CD4-positive, alpha-beta memory T cell (primary cell): ENCODE measurements at regions not wholly inside any gene's neighbourhood (a gene's known extent, or its start where the extent isn't known, plus 50 kb on each side); places are given as distances from the start of the nearest gene placed in this dataset.

Experiments used
- CTCF ChIA-PET: fragments of 350-600 bp; sonication (Branson Sonifier 250); formaldehyde crosslinking; loops from one replicate; lab custom pipeline; 2021; ENCODE audit warnings: inconsistent platforms; ENCODE audit not compliant: partially characterized antibody; lab: Charles Lee
- POLR2A ChIA-PET: fragments of 350-600 bp; sonication (Branson Sonifier 250); formaldehyde crosslinking; loops from one replicate; lab custom pipeline; 2021; ENCODE audit not compliant: partially characterized antibody; lab: Charles Lee
- DNase-seq, 5 donors: peaks; one replicate each; pipeline versions ENCODE4 v3.0.0 to v3.0.0-alpha.2; 2020 to 2022; ENCODE audit warnings: mixed read lengths in 1 of 5
- H3K27ac ChIP-seq: one replicate; pipeline ENCODE4 v1.7.0; 2013; ENCODE audit warnings: low read depth, low read length
- H3K27me3 ChIP-seq: 2 replicates; pipeline ENCODE4 v1.7.0; 2013; ENCODE audit warnings: mild to moderate bottlenecking, low read length, moderate library complexity; ENCODE audit not compliant: insufficient read depth
- H3K36me3 ChIP-seq: 2 replicates; pipeline ENCODE4 v1.7.0; 2013; ENCODE audit warnings: mild to moderate bottlenecking, low read length, moderate library complexity; ENCODE audit not compliant: insufficient read depth
- H3K4me1 ChIP-seq: 2 replicates; pipeline ENCODE4 v1.7.0; 2013; ENCODE audit warnings: mild to moderate bottlenecking, low read length, moderate library complexity; ENCODE audit not compliant: insufficient read depth
- H3K4me3 ChIP-seq, 2 donors: one replicate each; pipeline ENCODE4 v1.7.0; 2013; ENCODE audit warnings: low read length in 2 of 2, mild to moderate bottlenecking in 1 of 2
- H3K9me3 ChIP-seq, 2 donors: one replicate each; pipeline ENCODE4 v1.7.0; 2013; ENCODE audit warnings: low read length in 2 of 2, control low read depth in 1 of 2; ENCODE audit not compliant: control insufficient read depth in 1 of 2
- H3K27ac Mint-ChIP-seq, 7 donors: one replicate each; pipeline ENCODE4 v1.8.0; 2020 to 2021; ENCODE audit warnings: mixed read lengths in 7 of 7, mild to moderate bottlenecking in 6 of 7, inconsistent platforms in 3 of 7, moderate library complexity in 3 of 7
- H3K27me3 Mint-ChIP-seq, 2 donors: one replicate each; pipeline ENCODE4 v1.8.0; 2020 to 2021; ENCODE audit warnings: mixed read lengths in 2 of 2
- H3K36me3 Mint-ChIP-seq, 2 donors: one replicate each; pipeline ENCODE4 v1.8.0; 2020 to 2021; ENCODE audit warnings: mixed read lengths in 2 of 2, inconsistent platforms in 1 of 2, mild to moderate bottlenecking in 1 of 2
- H3K4me1 Mint-ChIP-seq, 4 donors: one replicate each; pipeline ENCODE4 v1.8.0; 2020 to 2021; ENCODE audit warnings: mixed read lengths in 4 of 4, mild to moderate bottlenecking in 1 of 4
- H3K4me3 Mint-ChIP-seq, 8 donors: one replicate each; pipeline ENCODE4 v1.8.0; 2020 to 2021; ENCODE audit warnings: mixed read lengths in 8 of 8, mild to moderate bottlenecking in 7 of 8, moderate library complexity in 6 of 8, inconsistent platforms in 3 of 8
- H3K9me3 Mint-ChIP-seq, 8 donors: one replicate each; pipeline ENCODE4 v1.8.0; 2020 to 2021; ENCODE audit warnings: mixed read lengths in 8 of 8, mild to moderate bottlenecking in 5 of 8, inconsistent platforms in 3 of 8, moderate library complexity in 1 of 8
- intact Hi-C: fragments of 100-400 bp; cut with micrococcal nuclease; formaldehyde crosslinking; loops from one replicate; pipeline ENCODE4 v1.15.1; 2023

- no peak overlapping the region for H3K27ac Mint-ChIP-seq
- no peaks in the 10 kb centered on the region for H3K36me3 Mint-ChIP-seq
- H3K4me3 Mint-ChIP-seq: no peak overlapping the region
- POLR2A ChIA-PET: no interaction called here
- no peaks in the 10 kb centered on the region for H3K36me3 ChIP-seq
- H3K27me3 ChIP-seq: no peaks in the 10 kb centered on the region
- no peaks in the 10 kb centered on the region for H3K4me1 ChIP-seq
- peaks cover 0 to 6% (median 3%) of the 10 kb centered on the region in 8 donors for H3K9me3 Mint-ChIP-seq
- intact Hi-C loops: no loop called here
- H3K27me3 Mint-ChIP-seq: no peaks in the 10 kb centered on the region
- CTCF ChIA-PET: no interaction called here
- H3K4me3 ChIP-seq: no peak overlapping the region
- DNase-seq: no peak
- H3K4me1 Mint-ChIP-seq: no peaks in the 10 kb centered on the region
- peaks cover 0 to 3% of the 10 kb centered on the region in 2 donors for H3K9me3 ChIP-seq
- no peak overlapping the region for H3K27ac ChIP-seq
These were observed 535.8 kb downstream of the CYLC2 start for GRCh38 chr9:103530934-103531333.

- peaks cover 2 to 15% (median 5%) of the 10 kb centered on the region in 8 donors for H3K9me3 Mint-ChIP-seq
- DNase-seq: no peak
- CTCF ChIA-PET: no interaction called here
- intact Hi-C loops: no loop called here
- no peaks in the 10 kb centered on the region for H3K4me1 ChIP-seq
- no peaks in the 10 kb centered on the region for H3K36me3 Mint-ChIP-seq
- H3K27ac ChIP-seq: no peak overlapping the region
- H3K4me3 ChIP-seq: no peak overlapping the region
- no peaks in the 10 kb centered on the region for H3K36me3 ChIP-seq
- H3K4me3 Mint-ChIP-seq: no peak overlapping the region
- peaks cover 0 to 3% of the 10 kb centered on the region in 2 donors for H3K9me3 ChIP-seq
- H3K27me3 ChIP-seq: no peaks in the 10 kb centered on the region
- POLR2A ChIA-PET: no interaction called here
- no peaks in the 10 kb centered on the region for H3K4me1 Mint-ChIP-seq
- no peaks in the 10 kb centered on the region for H3K27me3 Mint-ChIP-seq
- no peak overlapping the region for H3K27ac Mint-ChIP-seq
These were observed 538.2 kb downstream of the CYLC2 start for GRCh38 chr9:103533318-103533717.

- no peaks in the 10 kb centered on the region for H3K36me3 Mint-ChIP-seq
- peaks cover 0 to 3% of the 10 kb centered on the region in 2 donors for H3K9me3 ChIP-seq
- ChIA-PET POLR2A (no interaction called here), CTCF (no interaction called here)
- peaks cover 2 to 15% (median 7%) of the 10 kb centered on the region in 8 donors for H3K9me3 Mint-ChIP-seq
- H3K27me3 Mint-ChIP-seq: no peaks in the 10 kb centered on the region
- no peak overlapping the region for H3K4me3 ChIP-seq
- intact Hi-C loops: no loop called here
- H3K27me3 ChIP-seq: no peaks in the 10 kb centered on the region
- H3K4me3 Mint-ChIP-seq: no peak overlapping the region
- H3K36me3 ChIP-seq: no peaks in the 10 kb centered on the region
- no peaks in the 10 kb centered on the region for H3K4me1 ChIP-seq
- DNase-seq: no peak
- H3K27ac Mint-ChIP-seq: no peak overlapping the region
- H3K27ac ChIP-seq: no peak overlapping the region
- H3K4me1 Mint-ChIP-seq: no peaks in the 10 kb centered on the region
These were observed 542.3 kb downstream of the CYLC2 start for GRCh38 chr9:103537426-103537825.

GRCh38 chr9:103545260-103545659 lies 548.8 kb upstream of the SMC2 start:
- POLR2A ChIA-PET: no interaction called here
- Histone ChIP-seq H3K27ac (no peak overlapping the region), H3K4me3 (no peak overlapping the region), H3K9me3 (no peaks in the 10 kb centered on the region), H3K27me3 (no peaks in the 10 kb centered on the region), H3K36me3 (no peaks in the 10 kb centered on the region), H3K4me1 (no peaks in the 10 kb centered on the region)
- no peak overlapping the region for H3K4me3 Mint-ChIP-seq
- no peaks in the 10 kb centered on the region for H3K36me3 Mint-ChIP-seq
- H3K4me1 Mint-ChIP-seq: no peaks in the 10 kb centered on the region
- peaks cover 0 to 4% (median 2%) of the 10 kb centered on the region in 8 donors for H3K9me3 Mint-ChIP-seq
- no peaks in the 10 kb centered on the region for H3K27me3 Mint-ChIP-seq
- intact Hi-C loops: no loop called here
- CTCF ChIA-PET: no interaction called here
- no peak for DNase-seq
- H3K27ac Mint-ChIP-seq: no peak overlapping the region

DNA sequence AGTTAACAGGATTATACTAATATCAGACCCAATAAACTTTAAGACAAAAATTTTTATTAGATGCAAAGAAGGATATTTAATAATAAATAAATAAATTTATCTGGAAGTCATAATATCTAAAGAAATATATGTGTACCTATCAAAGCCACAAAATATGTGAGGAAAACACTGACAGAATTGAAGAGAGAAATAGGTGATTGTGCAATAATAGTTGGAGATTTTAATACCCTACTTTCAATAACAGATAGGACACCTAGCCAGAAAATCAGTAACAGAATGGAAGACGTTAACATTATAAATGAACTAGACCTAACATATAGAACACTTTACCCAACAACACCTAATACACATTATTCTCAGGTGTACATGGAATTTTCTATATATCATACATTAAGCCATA lies 541.4 kb upstream of the SMC2 start:
- POLR2A ChIA-PET: no interaction called here
- intact Hi-C loops: no loop called here
- no peak for DNase-seq
- Mint-ChIP-seq H3K4me3 (no peak overlapping the region), H3K9me3 (peaks cover 0 to 7% (median 2%) of the 10 kb centered on the region in 8 donors), H3K36me3 (no peaks in the 10 kb centered on the region), H3K27ac (no peak overlapping the region), H3K27me3 (no peaks in the 10 kb centered on the region), H3K4me1 (no peaks in the 10 kb centered on the region)
- Histone ChIP-seq H3K27me3 (no peaks in the 10 kb centered on the region), H3K9me3 (no peaks in the 10 kb centered on the region), H3K4me1 (no peaks in the 10 kb centered on the region), H3K27ac (no peak overlapping the region), H3K4me3 (no peak overlapping the region), H3K36me3 (no peaks in the 10 kb centered on the region)
- CTCF ChIA-PET: no interaction called here

- Mint-ChIP-seq H3K4me1 (no peaks in the 10 kb centered on the region), H3K27me3 (no peaks in the 10 kb centered on the region), H3K4me3 (no peak overlapping the region), H3K27ac (no peak overlapping the region), H3K9me3 (peaks cover under 1 to 22% (median 10%) of the 10 kb centered on the region in 8 donors), H3K36me3 (no peaks in the 10 kb centered on the region)
- Histone ChIP-seq H3K4me1 (no peaks in the 10 kb centered on the region), H3K4me3 (no peak overlapping the region), H3K27ac (no peak overlapping the region), H3K36me3 (no peaks in the 10 kb centered on the region), H3K27me3 (no peaks in the 10 kb centered on the region), H3K9me3 (no peaks in the 10 kb centered on the region)
- intact Hi-C loops: no loop called here
- no peak for DNase-seq
- CTCF ChIA-PET: no interaction called here
- POLR2A ChIA-PET: no interaction called here
These were observed 520.1 kb upstream of the SMC2 start for GRCh38 chr9:103574056-103574455.

- no peak overlapping the region for H3K4me3 ChIP-seq
- DNase-seq: no peak
- H3K27me3 ChIP-seq: no peaks in the 10 kb centered on the region
- no peaks in the 10 kb centered on the region for H3K36me3 ChIP-seq
- peaks cover 0 to 10% (median 2%) of the 10 kb centered on the region in 8 donors for H3K9me3 Mint-ChIP-seq
- no peaks in the 10 kb centered on the region for H3K9me3 ChIP-seq
- intact Hi-C loops: no loop called here
- no peaks in the 10 kb centered on the region for H3K4me1 Mint-ChIP-seq
- H3K36me3 Mint-ChIP-seq: no peaks in the 10 kb centered on the region
- H3K4me3 Mint-ChIP-seq: no peak overlapping the region
- no peaks in the 10 kb centered on the region for H3K4me1 ChIP-seq
- POLR2A ChIA-PET: no interaction called here
- no peak overlapping the region for H3K27ac Mint-ChIP-seq
- H3K27ac ChIP-seq: no peak overlapping the region
- H3K27me3 Mint-ChIP-seq: no peaks in the 10 kb centered on the region
- CTCF ChIA-PET: no interaction called here
These were observed 507.4 kb upstream of the SMC2 start for GRCh38 chr9:103586721-103587120.

GRCh38 chr9:103601287-103601686 lies 492.8 kb upstream of the SMC2 start:
- H3K36me3 ChIP-seq: no peaks in the 10 kb centered on the region
- H3K27me3 Mint-ChIP-seq: no peaks in the 10 kb centered on the region
- no peak overlapping the region for H3K27ac Mint-ChIP-seq
- no peak overlapping the region for H3K27ac ChIP-seq
- H3K4me3 ChIP-seq: no peak overlapping the region
- CTCF ChIA-PET: no interaction called here
- H3K4me1 ChIP-seq: no peaks in the 10 kb centered on the region
- no peaks in the 10 kb centered on the region for H3K36me3 Mint-ChIP-seq
- no peaks in the 10 kb centered on the region for H3K9me3 ChIP-seq
- POLR2A ChIA-PET: no interaction called here
- H3K4me1 Mint-ChIP-seq: no peaks in the 10 kb centered on the region
- H3K9me3 Mint-ChIP-seq: peaks cover 0 to 8% (median 2%) of the 10 kb centered on the region in 8 donors
- no peaks in the 10 kb centered on the region for H3K27me3 ChIP-seq
- no peak overlapping the region for H3K4me3 Mint-ChIP-seq
- DNase-seq: no peak
- intact Hi-C loops: no loop called here
